ENCODE measurements at regions not wholly inside any gene's neighbourhood (a gene's known extent, or its start where the extent isn't known, plus 50 kb on each side); places are given as distances from the start of the nearest gene placed in this dataset.

DNA sequence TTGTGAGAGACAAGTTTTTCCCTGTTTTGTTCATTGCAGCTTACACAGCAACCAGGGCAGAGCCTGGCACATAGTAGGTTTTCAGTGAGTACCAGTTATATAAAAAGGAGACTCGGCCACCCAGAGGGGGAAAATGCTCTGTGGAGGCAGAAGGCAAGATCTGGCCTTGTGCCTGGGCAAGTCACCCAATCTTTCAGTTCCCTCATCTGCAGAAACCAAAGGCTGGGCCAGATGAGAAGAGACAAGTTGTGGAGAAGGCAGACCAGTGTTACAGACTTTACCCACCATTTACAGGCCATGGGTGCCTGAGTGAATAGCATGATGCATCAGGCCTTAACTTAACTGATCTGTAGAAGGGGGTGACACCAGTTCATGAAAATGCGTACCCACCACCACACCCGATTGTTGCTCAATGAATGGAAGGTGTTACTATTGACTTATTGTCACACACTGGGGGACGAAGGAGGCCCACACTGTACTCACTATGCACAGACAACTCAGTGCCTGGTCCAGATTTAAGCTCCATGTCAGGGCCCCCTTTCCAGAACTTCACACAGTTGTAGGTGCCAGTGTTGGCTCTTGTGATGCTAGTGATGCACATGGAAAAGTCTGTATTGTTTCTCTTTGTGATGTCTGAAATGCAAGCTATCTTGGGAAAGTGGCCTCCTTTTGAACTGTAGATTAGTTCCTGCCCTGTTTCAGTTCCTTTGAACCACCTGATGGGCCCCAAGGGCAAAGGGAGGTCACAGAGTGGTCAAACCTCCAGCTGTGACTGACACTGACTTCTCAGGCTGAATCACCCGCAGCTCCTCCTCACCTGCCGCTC lies 64.3 kb upstream of the SIRPG start:
- DNase-seq (ENCODE audit: unreplicated experiment): peak; percentile 14
- Mint-ChIP-seq H3K27ac (ENCODE audit: low read depth, unreplicated experiment) (no peak overlapping the region), H3K4me1 (ENCODE audit: insufficient read depth, unreplicated experiment) (peaks cover 22% of the 10 kb centered on the region), H3K9me3 (ENCODE audit: unreplicated experiment) (no peaks in the 10 kb centered on the region), H3K27me3 (ENCODE audit: insufficient read depth, unreplicated experiment) (no peaks in the 10 kb centered on the region), H3K36me3 (ENCODE audit: insufficient read depth, unreplicated experiment) (no peaks in the 10 kb centered on the region), H3K4me3 (ENCODE audit: unreplicated experiment) (no peak overlapping the region)
- intact Hi-C loops (cut with micrococcal nuclease): no loop called here
- no TSS peak for BruUV-seq (replicated peaks)
- TF ChIP-seq, protein P1, sequence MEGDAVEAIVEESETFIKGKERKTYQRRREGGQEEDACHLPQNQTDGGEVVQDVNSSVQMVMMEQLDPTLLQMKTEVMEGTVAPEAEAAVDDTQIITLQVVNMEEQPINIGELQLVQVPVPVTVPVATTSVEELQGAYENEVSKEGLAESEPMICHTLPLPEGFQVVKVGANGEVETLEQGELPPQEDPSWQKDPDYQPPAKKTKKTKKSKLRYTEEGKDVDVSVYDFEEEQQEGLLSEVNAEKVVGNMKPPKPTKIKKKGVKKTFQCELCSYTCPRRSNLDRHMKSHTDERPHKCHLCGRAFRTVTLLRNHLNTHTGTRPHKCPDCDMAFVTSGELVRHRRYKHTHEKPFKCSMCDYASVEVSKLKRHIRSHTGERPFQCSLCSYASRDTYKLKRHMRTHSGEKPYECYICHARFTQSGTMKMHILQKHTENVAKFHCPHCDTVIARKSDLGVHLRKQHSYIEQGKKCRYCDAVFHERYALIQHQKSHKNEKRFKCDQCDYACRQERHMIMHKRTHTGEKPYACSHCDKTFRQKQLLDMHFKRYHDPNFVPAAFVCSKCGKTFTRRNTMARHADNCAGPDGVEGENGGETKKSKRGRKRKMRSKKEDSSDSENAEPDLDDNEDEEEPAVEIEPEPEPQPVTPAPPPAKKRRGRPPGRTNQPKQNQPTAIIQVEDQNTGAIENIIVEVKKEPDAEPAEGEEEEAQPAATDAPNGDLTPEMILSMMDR (IDR thresholded peaks at IDR 0.05; ENCODE audit: unreplicated experiment): no peak
- POLR2A ChIA-PET: interaction anchor here (0.6 to 0.8 kb wide), 2 partner anchors 381 to 803 kb away, joined by 3 to 4 read pairs; no protein-coding TSS in a partner anchor
- CTCF ChIA-PET: interaction anchor here (1.1 to 1.6 kb wide), 4 partner anchors 12 to 217 kb away, joined by 3 to 13 read pairs (median 4); no protein-coding TSS in a partner anchor

DNA sequence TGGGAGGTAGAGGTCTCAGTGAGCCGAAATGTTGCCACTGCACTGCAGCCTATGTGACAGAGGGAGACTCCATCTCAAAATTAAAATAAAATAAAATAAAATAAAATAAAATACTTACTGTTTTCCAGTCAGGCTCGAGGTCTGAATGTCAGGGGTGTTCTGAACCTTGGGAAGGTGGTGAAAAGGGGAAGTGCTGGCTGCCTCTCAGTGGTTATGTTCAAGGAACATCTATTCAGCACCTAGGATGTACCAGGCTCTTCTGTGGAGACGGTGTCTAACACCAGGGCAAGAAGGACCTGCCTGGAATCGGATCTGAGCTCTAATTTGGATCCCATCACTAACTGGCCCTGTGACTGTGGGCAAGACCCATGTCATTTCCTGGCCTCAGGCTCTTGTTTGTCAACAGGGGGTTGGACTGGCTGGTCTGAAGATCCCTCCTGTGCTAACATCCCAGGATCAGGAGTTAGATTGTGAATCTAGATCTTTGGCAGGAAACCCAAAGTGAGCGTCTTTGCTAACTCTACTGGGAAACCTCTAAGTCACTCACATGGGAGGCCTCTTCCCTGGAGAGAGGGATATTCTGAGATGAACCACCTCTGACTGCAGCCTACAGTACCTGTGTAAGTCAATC lies 63.4 kb upstream of the SIRPG start:
- TF ChIP-seq, protein P1 (IDR thresholded peaks at IDR 0.05; ENCODE audit: unreplicated experiment): no peak
- no peaks in the 10 kb centered on the region for H3K36me3 Mint-ChIP-seq (ENCODE audit: insufficient read depth, unreplicated experiment)
- H3K4me1 Mint-ChIP-seq (ENCODE audit: insufficient read depth, unreplicated experiment): peaks cover 22% of the 10 kb centered on the region
- intact Hi-C loops (cut with micrococcal nuclease): no loop called here
- no peak for DNase-seq (ENCODE audit: unreplicated experiment)
- ChIA-PET POLR2A (interaction anchor here (0.8 to 1.2 kb wide), 3 partner anchors 13 to 382 kb away, joined by 3 to 9 read pairs (median 4); no protein-coding TSS in a partner anchor), CTCF (interaction anchor here (0.8 to 2.9 kb wide), 6 partner anchors 13 to 487 kb away, joined by 3 to 15 read pairs (median 7); no protein-coding TSS in a partner anchor)
- no peak overlapping the region for H3K4me3 Mint-ChIP-seq (ENCODE audit: unreplicated experiment)
- H3K27ac Mint-ChIP-seq (ENCODE audit: low read depth, unreplicated experiment): no peak overlapping the region
- BruUV-seq (replicated peaks): no TSS peak
- H3K9me3 Mint-ChIP-seq (ENCODE audit: unreplicated experiment): no peaks in the 10 kb centered on the region
- no peaks in the 10 kb centered on the region for H3K27me3 Mint-ChIP-seq (ENCODE audit: insufficient read depth, unreplicated experiment)

DNA sequence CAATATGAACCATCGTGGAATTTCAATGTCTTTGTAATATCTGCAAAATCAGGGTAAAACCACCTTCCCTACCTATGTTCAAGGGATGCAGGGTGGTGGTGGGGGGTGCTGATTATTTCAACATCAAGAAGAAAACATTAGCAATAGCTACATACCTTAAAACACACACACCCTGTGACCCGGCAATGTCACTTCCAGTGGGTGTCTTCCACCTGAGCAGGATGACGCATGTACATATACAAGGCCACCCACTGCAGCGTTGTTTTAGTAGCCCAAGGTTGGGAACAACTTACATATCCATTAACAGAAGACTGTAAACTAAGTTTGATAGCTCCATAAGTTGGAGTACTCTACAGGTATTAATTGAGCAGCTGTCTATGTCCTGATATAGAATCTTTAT lies 62.6 kb upstream of the SIRPG start:
- POLR2A ChIA-PET: interaction anchor here (0.9 to 2.6 kb wide), 8 partner anchors 10 to 211 kb away, joined by 3 to 14 read pairs (median 6); no protein-coding TSS in a partner anchor
- Mint-ChIP-seq H3K36me3 (ENCODE audit: insufficient read depth, unreplicated experiment) (no peaks in the 10 kb centered on the region), H3K27me3 (ENCODE audit: insufficient read depth, unreplicated experiment) (no peaks in the 10 kb centered on the region), H3K4me1 (ENCODE audit: insufficient read depth, unreplicated experiment) (peaks cover 22% of the 10 kb centered on the region), H3K9me3 (ENCODE audit: unreplicated experiment) (no peaks in the 10 kb centered on the region), H3K4me3 (ENCODE audit: unreplicated experiment) (no peak overlapping the region), H3K27ac (ENCODE audit: low read depth, unreplicated experiment) (peak overlapping the region; percentile 37)
- DNase-seq (ENCODE audit: unreplicated experiment): peak; percentile 34
- no TSS peak for BruUV-seq (replicated peaks)
- intact Hi-C loops (cut with micrococcal nuclease): no loop called here
- TF ChIP-seq, protein P1 (IDR thresholded peaks at IDR 0.05; ENCODE audit: unreplicated experiment): no peak
- CTCF ChIA-PET: interaction anchor here (0.8 to 2.9 kb wide), 6 partner anchors 14 to 488 kb away, joined by 3 to 15 read pairs (median 7); no protein-coding TSS in a partner anchor

All from MCF 10A (cell line).